Liver (tissue), 8 donors: ENCODE measurements at regions not wholly inside any gene's neighbourhood (a gene's known extent, or its start where the extent isn't known, plus 50 kb on each side); places are given as distances from the start of the nearest gene placed in this dataset.

Experiments
- DNase-seq: peaks from one replicate; pipeline ENCODE4 v3.0.0-alpha.2; 2017; ENCODE audit warnings: low spot score
- H3K27ac ChIP-seq, 2 donors: one replicate each; pipeline ENCODE4 v1.7.0; 2013; ENCODE audit warnings: inconsistent platforms in 2 of 2, low read length in 2 of 2, control low read depth in 1 of 2, low read depth in 1 of 2, mild to moderate bottlenecking in 1 of 2
- H3K27me3 ChIP-seq, 4 donors: one replicate each; pipeline versions ENCODE4 v1.6.1 to v1.7.0; 2013; ENCODE audit warnings: low read length in 3 of 4, inconsistent platforms in 1 of 4, mild to moderate bottlenecking in 1 of 4, moderate library complexity in 1 of 4; ENCODE audit not compliant: control insufficient read depth in 4 of 4, insufficient read depth in 4 of 4
- H3K36me3 ChIP-seq, 4 donors: one replicate each; pipeline versions ENCODE4 v1.6.1 to v1.7.0; 2013; ENCODE audit warnings: low read length in 3 of 4, mild to moderate bottlenecking in 3 of 4, low read depth in 1 of 4, moderate library complexity in 1 of 4; ENCODE audit not compliant: control insufficient read depth in 4 of 4, insufficient read depth in 3 of 4
- H3K4me1 ChIP-seq, 4 donors: one replicate each; pipeline versions ENCODE4 v1.6.1 to v1.7.0; 2013; ENCODE audit warnings: low read length in 3 of 4, mild to moderate bottlenecking in 3 of 4, moderate library complexity in 1 of 4; ENCODE audit not compliant: control insufficient read depth in 4 of 4, insufficient read depth in 4 of 4
- H3K4me3 ChIP-seq, 3 donors: one replicate each; pipeline versions ENCODE4 v1.6.1 to v1.7.0; 2013; ENCODE audit warnings: low read length in 3 of 3, control low read depth in 1 of 3, low read depth in 1 of 3, mild to moderate bottlenecking in 1 of 3
- H3K9ac ChIP-seq, 2 donors: one replicate each; pipeline ENCODE4 v1.7.0; 2013; ENCODE audit warnings: low read length in 2 of 2, mild to moderate bottlenecking in 2 of 2, moderate library complexity in 2 of 2, control low read depth in 1 of 2, low read depth in 1 of 2
- H3K9me3 ChIP-seq, 4 donors: one replicate each; pipeline versions ENCODE4 v1.6.1 to v1.7.0; 2013; ENCODE audit warnings: low read length in 3 of 4; ENCODE audit not compliant: control insufficient read depth in 4 of 4
- ATF3 ChIP-seq: IDR thresholded peaks from 2 replicates; pipeline ENCODE4 v1.6.1; 2016; ENCODE audit warnings: antibody characterized with exemption
- CTCF ChIP-seq: fragments of 150-350 bp; IDR thresholded peaks from 2 replicates; pipeline ENCODE4 v1.5.1; 2017; ENCODE audit warnings: improper control_type of control experiment, low read depth, low read length; ENCODE audit not compliant: missing input control
- EGR1 ChIP-seq, 2 donors: IDR thresholded peaks; 2 replicates each; pipeline ENCODE4 v1.6.1; 2016 to 2018; ENCODE audit warnings: antibody characterized with exemption in 2 of 2, low read depth in 2 of 2
- FOXA1 ChIP-seq: IDR thresholded peaks from 2 replicates; pipeline ENCODE4 v1.6.1; 2016; ENCODE audit warnings: antibody characterized with exemption
- FOXA2 ChIP-seq: IDR thresholded peaks from 2 replicates; pipeline ENCODE4 v1.6.1; 2016; ENCODE audit warnings: antibody characterized with exemption
- GABPA ChIP-seq, 2 donors: IDR thresholded peaks in 1 of 2; conservative IDR thresholded peaks in 1 of 2; 2 replicates each; pipeline ENCODE4 v1.6.1; 2016; ENCODE audit warnings: antibody characterized with exemption in 2 of 2, mild to moderate bottlenecking in 1 of 2, moderate library complexity in 1 of 2
- HNF4G ChIP-seq: IDR thresholded peaks from 2 replicates; pipeline ENCODE4 v1.6.1; 2016; ENCODE audit warnings: antibody characterized with exemption
- JUND ChIP-seq, 2 donors: IDR thresholded peaks; 2 replicates each; pipeline ENCODE4 v1.6.1; 2016; ENCODE audit warnings: antibody characterized with exemption in 2 of 2
- MAX ChIP-seq: IDR thresholded peaks from 2 replicates; pipeline ENCODE4 v1.6.1; 2016; ENCODE audit warnings: antibody characterized with exemption
- NR2F2 ChIP-seq: IDR thresholded peaks from 2 replicates; pipeline ENCODE4 v1.6.1; 2016; ENCODE audit warnings: antibody characterized with exemption
- RAD21 ChIP-seq, 2 donors: IDR thresholded peaks; 2 replicates each; pipeline ENCODE4 v1.6.1; 2016; ENCODE audit warnings: antibody characterized with exemption in 2 of 2, mild to moderate bottlenecking in 2 of 2
- REST ChIP-seq: IDR thresholded peaks from 2 replicates; pipeline ENCODE4 v1.6.1; 2016; ENCODE audit warnings: antibody characterized with exemption, mild to moderate bottlenecking
- RXRA ChIP-seq, 2 donors: IDR thresholded peaks; 2 replicates each; pipeline ENCODE4 v1.6.1; 2017 to 2018; ENCODE audit warnings: antibody characterized with exemption in 2 of 2, mild to moderate bottlenecking in 1 of 2
- SP1 ChIP-seq: IDR thresholded peaks from 2 replicates; pipeline ENCODE4 v1.6.1; 2018; ENCODE audit warnings: antibody characterized with exemption, mild to moderate bottlenecking
- TAF1 ChIP-seq: conservative IDR thresholded peaks from 2 replicates; pipeline ENCODE4 v1.6.1; 2016; ENCODE audit warnings: antibody characterized with exemption, mild to moderate bottlenecking
- ZBTB33 ChIP-seq: IDR thresholded peaks from 2 replicates; pipeline ENCODE4 v1.6.1; 2016; ENCODE audit warnings: antibody characterized with exemption
- WGBS: extraction: QIAGEN DNeasy Blood & Tissue Kit; methylation state at CpG from one replicate; pipeline ENCODE4 v1.1.7; 2013; 5-methylcytosine and 5-hydroxymethylcytosine counted together
- donor health status: healthy.
- donor health status: healthy.
- donor health status: healthy.
- donor health status: healthy.
- donor health status: healthy.

- Histone ChIP-seq H3K9ac (no peak overlapping the region), H3K4me1 (peaks cover 0 to 3% (median 0%) of the 10 kb centered on the region in 4 donors), H3K27me3 (no peaks in the 10 kb centered on the region), H3K36me3 (no peaks in the 10 kb centered on the region), H3K9me3 (no peaks in the 10 kb centered on the region), H3K27ac (no peak overlapping the region), H3K4me3 (no peak overlapping the region)
- no peak for DNase-seq
- TF ChIP-seq RAD21 (IDR thresholded peaks at IDR 0.05) (no peak), EGR1 (IDR thresholded peaks at IDR 0.05; ENCODE audit: low read depth in 2 of 2) (no peak), CTCF (no peak), REST (no peak), HNF4G (no peak), ATF3 (no peak), JUND (IDR thresholded peaks at IDR 0.05) (no peak), NR2F2 (no peak), ZBTB33 (no peak), FOXA1 (no peak), RXRA (IDR thresholded peaks at IDR 0.05) (no peak)
These were observed 58.5 kb upstream of the B3GAT2 start for GRCh38 chr6:71015392-71015791.

GRCh38 chr6:71028236-71028876 lies 71.5 kb upstream of the B3GAT2 start:
- Histone ChIP-seq H3K9ac (no peak overlapping the region), H3K27me3 (no peaks in the 10 kb centered on the region), H3K9me3 (no peaks in the 10 kb centered on the region), H3K27ac (no peak overlapping the region), H3K4me3 (no peak overlapping the region), H3K36me3 (no peaks in the 10 kb centered on the region), H3K4me1 (peaks cover 0 to 3% (median 1%) of the 10 kb centered on the region in 4 donors)
- WGBS, result 79% methylated on average over 7 of the region's 7 CpGs
- no peak for DNase-seq
- TF ChIP-seq SP1 (no peak), ATF3 (no peak), TAF1 (no peak), FOXA1 (no peak), MAX (no peak), RAD21 (IDR thresholded peaks at IDR 0.05) (no peak), CTCF (no peak), EGR1 (IDR thresholded peaks at IDR 0.05; ENCODE audit: low read depth in 2 of 2) (no peak), JUND (IDR thresholded peaks at IDR 0.05) (no peak), HNF4G (no peak), GABPA (IDR thresholded peaks at IDR 0.05 in 1 of 2, conservative IDR thresholded peaks at IDR 0.05 in 1 of 2) (no peak), FOXA2 (no peak), ZBTB33 (no peak)
